Inferior parietal cortex (tissue), 1 donor: ENCODE measurements at regions not wholly inside any gene's neighbourhood (a gene's known extent, or its start where the extent isn't known, plus 50 kb on each side); places are given as distances from the start of the nearest gene placed in this dataset.
"Not testable (repeated sequence)": the region's sequence is repeated elsewhere in the genome, so short reads cannot be mapped to it uniquely, and the experiment has no call there.

Source experiments
- DNase-seq: peaks from one replicate; pipeline ENCODE4 v3.0.0-alpha.2; 2016; ENCODE audit errors: extremely low spot score

DNA sequence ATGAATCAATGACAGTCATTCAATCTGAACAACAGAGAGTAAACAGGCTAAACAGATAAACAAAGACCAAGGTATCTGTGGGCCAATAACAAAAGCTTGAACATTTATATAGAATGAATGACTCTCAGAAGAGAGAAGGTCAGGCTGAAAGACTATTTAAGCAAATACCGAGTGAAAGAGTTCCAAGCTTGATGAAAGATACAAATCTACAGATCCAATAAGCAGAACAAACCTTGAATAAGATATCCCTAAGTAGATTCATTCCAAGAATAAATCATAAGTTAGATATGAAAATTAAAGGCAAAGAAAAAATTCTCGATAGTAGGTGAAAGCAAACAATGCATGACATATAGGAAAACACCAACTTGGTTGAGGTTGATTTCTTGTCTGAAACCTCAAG, 376.4 kb upstream of the IGFBP3 start:
- no peak for DNase-seq

DNA sequence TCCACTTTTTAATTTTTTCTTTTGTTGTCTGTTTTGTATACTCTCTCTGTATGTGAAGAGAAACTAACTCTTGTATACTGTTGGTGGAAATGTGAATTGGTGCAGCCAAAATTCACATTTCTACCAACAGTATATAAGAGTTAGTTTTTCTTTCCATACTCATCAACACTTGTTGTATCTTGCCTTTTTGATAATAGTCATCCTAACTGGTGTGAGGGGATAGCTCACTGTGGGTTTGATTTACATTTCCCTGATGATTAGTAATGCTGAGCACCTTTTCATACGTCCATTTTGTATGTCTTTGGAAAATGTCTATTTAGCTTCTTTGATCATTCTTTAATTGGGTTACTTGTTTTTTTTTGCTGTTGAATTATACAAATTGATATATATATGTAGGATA, 375.5 kb upstream of the IGFBP3 start:
- DNase-seq, result no peak

DNA sequence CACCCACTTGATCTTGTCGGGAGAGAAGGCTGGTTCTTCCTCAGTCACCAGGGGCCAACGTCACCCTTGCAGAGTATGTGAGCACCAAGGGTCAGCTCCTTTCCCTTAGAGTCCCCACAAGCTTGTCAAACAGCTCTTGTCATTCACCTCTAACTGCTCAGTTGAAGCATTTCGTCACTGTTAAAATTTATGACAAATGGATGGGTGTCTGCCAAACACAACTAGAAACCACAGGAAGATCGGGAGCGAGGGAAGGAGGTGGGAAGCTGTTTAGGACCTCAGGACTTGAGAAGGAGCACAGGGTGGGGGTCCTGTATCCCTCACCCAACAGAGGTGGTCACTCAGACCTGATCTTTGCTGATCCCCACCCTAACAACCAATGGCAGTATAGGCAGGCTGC, 373.3 kb upstream of the IGFBP3 start:
- no peak for DNase-seq

DNA sequence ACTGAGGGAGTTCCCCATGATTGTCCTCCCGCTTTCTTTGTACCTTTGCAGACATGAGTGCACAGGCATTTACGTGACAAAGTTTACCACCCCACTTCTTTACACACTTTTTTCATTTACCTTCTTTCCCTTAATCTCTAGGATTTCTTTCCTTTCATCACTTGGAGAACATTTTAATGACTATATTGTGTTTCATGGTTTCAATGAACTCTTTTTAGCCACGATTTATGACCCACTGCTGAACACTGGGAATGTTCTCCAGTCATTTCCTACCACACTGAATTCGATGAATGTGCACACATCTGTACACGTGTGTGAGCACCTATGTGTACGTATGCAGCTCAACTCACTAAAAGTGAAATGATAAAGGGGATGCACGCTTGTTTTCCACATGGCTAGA, 371.7 kb upstream of the IGFBP3 start:
- DNase-seq, result no peak

DNA sequence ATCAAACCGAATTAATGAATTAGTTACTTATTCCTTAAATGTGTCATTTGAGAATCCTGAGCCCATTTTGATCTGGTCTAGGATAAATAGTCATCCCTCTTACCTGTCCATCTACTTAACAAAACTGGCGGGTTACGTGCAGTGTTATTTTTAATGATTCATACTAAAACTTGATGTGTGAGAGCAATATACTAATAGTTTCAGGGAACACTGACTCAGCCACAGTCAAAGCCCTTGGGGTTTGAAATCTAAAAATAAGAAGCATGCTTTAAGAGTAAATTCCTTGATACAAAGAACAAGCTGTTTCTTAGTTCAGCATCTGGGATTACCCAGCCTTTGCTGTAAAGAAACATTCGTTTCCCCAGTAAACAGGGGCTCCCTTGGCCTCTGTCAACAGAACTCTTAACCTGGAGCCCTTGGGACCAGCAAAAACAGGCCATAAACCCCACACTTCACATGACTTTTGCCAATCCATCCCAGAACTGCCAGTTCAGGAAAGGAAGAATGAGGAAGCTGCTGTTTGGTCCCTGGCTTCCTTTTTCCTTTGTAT, 370.6 kb upstream of the IGFBP3 start:
- no peak for DNase-seq

DNA sequence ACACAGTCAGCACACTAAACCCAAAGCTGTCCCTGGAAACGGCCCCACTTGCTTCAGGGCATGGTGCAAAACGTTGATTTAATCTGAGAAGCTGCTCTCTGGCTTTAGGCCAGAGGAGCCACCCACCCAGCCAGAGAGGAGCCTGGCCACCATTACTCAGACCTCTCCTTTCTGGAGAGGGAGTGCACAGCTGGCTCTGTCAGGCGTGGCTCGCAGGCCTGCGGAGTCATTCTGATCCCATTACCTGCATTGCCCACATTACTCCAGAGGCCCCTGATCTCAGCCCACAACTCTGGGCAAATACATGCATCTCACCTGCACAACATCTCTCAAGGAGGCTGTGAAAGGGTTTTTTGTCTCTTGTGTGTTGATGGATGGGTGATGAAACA, 370.0 kb upstream of the IGFBP3 start:
- no peak for DNase-seq

DNA sequence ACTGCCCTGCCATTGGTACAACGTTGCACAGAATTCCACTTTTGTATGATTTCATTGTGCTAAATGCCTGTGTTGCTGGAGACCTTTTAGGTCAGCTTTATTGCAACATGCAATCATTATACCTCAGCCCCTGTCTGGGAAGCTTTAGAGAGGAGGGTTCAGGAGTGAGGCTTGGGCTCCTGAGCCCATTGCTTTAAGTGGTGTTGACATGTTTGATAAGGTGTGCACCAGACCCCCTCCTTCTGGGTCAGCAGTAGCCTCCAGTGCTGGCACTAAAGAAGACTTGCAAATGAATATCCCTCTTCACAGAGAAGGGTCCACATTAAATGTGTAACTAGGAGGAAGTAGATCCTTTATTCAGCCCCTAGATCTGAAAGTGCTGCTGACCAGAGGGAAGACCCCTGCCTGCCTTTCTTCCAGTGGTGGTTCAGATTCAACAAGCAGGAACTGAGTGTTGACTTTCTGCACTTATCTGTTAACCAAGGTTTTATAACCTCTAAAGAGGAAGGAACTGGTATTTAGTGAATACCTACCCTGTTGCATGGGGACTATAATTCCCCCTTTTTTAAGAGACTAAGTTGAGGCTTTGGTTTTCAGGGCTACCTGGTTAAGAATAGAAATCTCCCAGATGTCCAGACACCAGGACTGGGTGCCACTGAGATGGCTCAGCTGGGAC, 369.4 kb upstream of the IGFBP3 start:
- DNase-seq, result no peak

DNA sequence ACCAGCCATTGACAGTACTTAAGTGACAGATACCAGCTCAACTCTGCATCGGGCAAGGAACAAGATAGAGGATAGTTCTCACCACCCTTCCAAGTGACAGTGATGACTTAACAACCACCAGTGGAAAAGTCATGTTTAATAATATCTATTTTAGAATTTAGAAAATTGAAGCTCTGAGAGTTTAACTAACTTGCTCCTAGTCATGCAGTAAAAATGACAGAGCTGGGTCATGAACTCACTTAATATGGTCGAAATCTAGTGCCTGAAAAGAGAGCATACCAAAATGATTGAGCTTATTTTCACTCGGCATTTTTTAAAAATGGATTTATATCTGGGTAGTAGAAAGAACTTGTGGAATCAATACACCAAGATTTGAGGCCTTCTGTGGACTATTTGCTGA, 367.8 kb upstream of the IGFBP3 start:
- DNase-seq, result no peak

DNA sequence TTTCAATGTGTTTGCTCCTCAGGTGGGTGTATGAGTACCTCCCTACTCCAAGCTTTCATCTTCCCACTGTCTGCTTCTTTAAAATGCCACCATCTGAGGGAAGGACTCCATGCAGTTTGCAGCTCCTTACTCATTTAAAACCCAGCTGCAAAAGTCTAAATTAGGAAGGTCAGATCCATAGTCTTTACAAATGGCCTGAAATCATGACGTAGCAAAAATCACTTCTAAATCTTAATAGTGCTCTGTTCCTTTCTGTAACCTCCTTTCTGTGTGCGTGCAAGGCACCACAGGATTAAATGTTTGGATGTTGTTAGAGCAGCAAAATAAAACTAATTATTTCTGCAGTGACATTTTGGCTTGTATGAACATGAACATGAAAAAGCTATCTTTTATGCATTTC, 366.9 kb upstream of the IGFBP3 start:
- no peak for DNase-seq

DNA sequence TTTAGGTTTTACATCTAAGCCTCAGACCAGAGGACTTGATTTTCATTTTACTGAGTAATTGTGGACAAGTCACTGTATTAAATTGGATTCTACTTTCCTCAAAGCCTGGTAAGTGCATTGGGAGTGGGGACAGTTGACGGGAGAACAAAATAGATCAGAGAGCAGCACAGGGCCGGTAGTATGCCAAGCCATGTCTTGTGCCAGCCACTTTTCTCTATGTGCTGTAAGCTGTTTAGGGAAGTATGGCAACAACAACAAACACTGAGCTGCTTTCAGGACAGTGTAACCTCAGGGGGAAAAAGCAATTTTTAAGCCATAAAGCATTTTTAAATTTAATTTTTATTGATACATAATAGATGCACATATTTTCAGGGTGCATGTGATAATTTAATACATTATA, 365.9 kb upstream of the IGFBP3 start:
- DNase-seq, result no peak

DNA sequence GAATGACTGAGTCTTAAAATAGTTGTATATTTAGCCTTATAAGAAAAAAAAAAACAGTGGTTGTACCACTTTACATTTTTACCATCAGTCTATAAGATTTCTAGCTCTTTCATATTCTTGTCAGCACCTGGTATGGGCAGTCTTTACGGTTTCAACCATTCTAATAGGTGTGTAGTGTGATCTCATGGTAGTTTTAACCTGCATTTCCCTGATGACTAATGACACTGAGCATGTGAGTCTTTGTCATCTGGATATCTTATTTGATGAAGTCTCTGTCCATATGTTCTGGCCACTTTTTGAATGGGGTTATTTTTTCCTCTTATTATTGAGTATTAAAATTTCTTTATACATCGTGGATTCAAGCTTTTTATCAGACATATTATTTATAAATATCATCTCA, 365.3 kb upstream of the IGFBP3 start:
- no peak for DNase-seq

DNA sequence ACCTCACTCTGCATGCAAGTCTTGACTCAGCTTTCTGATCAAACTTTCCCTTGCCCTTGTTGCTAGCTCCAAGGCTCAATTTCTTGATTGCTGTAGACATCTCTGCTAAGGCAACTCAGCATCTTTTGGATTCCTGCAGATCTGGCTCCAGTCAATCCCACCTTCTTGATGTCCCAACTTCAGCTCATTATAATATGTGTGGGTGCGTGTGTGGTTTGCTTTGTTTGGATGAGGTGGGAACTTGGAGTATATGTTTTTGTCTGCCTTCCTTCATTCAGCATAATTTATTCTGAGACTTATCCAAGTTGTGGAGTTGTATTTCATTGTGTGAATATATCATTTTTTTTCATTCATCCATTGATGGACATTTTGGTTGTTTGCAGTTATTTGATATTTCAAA, 364.8 kb upstream of the IGFBP3 start:
- no peak for DNase-seq

DNA sequence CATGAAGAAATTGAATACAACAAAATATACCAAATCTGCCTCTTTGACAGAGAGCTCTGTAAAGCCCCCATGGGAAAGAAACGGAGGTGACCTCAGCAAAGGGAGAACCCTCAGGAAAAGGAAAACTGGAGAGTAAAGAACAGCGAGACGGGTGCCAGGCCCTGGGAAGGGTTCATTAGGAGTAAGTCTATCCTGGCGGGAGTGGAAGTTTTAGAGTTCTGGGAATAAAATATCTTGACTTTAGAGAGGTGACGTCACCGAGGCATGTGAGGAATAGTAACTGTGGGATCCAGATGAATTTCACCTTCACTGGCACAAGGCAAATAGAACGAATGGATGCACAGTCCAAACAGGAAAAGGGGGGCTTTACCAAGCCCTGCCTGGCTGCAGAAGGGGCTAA, 362.8 kb upstream of the IGFBP3 start:
- DNase-seq, result no peak

DNA sequence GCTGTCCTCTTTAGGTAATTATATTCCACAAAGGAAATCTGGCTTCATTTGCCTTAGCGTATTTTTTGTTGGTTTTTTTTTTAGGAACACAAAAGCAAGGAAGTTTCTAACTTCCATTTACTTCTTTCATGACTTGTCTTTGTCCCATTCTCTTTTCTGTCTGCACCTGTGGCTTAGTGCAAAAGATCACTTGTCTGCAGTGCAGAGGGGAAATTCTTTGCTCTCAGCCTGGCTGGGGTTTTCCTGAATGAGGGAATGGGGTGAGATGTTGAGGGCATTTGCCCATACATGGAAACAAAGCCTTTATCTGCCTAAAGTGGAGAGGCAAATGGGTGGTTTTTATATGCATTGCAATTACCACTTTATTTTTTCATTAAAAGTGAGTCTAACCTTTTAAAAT, 361.1 kb upstream of the IGFBP3 start:
- DNase-seq, result no peak

DNA sequence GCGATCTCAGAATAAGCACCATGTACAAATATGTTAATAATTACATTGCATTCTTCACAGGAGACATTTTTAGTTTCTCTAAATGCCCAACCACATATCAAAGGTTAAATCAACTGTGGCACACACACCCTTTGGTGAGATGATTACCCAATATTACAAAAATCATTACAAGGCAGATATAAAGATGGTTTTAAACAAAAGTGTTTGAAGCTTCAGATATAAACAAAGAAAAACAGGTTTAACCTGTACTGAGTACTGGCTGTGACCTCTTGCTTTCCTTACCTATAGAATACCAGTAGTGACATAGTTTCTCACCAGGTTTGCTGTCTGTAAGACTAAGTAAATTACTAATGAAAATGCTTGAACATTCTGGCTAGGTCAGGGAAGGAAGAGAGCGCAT, 360.0 kb upstream of the IGFBP3 start:
- DNase-seq, result no peak

DNA sequence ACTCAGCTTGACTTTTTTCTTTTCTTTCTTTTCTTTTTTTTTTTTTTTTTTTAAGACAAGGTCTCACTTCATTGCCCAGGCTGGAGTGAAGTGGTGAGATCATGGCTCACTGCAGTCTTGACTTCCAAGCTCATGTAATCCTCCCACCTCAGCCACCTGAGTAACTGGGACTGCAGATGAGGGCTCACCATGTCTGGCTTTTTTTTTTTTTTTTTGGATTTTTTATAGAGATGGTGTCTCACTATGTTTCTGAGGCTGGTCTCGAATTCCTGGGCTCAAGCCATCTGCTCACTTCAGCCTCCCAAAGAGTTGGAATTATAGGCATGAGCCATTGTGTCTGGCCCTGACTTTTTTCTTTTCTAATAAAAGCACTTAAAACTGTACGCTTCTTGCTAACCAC, 358.2 kb upstream of the IGFBP3 start:
- no peak for DNase-seq

DNA sequence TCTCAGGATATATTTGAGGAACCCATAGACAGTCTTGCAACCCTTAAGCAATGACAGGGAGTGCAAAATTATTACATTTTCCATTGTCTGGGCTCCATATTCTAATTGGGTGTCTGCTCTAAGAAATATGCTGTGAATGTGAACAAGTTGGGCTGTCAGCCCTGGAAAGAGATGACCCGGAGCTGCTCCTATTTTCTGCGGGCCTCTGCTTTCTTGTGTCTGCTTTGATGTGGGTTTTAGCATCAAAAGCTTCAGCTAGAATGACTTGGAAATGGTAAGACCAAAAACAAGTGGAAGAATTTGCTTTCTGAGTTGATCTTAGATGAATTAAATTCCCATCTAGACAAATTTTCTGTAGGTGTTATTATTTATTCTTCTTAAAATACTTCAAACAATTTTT, 343.6 kb upstream of the IGFBP3 start:
- DNase-seq, result no peak

DNA sequence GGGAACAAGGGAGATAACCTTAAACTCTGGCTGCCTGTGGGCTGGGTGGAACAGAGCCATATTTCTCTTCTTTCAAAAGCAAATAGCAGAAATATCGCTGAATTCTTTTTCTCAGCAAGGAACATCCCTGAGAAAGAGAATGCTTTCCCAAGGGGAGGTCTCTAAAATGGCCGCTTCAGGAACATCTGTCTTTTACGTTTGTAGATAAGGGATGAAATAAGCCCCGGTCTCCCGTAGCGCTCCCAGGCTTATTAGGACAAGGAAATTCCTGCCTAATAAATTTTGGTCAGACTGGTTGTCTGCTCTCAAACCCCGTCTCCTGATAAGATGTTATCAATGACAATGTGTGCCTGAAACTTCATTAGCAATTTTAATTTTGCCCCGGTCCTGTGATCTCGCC, 340.6 kb upstream of the IGFBP3 start:
- not testable (repeated sequence) for DNase-seq

DNA sequence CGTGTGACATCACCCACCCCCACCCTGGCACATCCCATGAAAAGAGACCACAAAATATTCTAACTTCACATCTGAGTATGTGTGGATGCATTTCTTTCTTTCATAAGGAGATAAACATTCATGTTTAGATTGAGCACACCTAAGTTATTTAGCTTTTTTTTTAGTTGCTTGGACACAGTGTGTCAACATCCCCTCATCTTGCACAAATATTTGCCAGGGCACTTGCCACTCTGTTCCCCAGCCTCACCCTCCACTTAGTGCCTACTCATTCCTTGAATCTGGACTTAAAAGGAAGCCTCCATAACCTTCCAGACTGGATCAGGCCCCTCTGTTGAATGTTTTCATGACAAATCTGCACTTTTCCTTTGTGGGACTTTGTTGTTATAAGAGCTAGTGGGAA, 338.9 kb upstream of the IGFBP3 start:
- DNase-seq, result no peak

DNA sequence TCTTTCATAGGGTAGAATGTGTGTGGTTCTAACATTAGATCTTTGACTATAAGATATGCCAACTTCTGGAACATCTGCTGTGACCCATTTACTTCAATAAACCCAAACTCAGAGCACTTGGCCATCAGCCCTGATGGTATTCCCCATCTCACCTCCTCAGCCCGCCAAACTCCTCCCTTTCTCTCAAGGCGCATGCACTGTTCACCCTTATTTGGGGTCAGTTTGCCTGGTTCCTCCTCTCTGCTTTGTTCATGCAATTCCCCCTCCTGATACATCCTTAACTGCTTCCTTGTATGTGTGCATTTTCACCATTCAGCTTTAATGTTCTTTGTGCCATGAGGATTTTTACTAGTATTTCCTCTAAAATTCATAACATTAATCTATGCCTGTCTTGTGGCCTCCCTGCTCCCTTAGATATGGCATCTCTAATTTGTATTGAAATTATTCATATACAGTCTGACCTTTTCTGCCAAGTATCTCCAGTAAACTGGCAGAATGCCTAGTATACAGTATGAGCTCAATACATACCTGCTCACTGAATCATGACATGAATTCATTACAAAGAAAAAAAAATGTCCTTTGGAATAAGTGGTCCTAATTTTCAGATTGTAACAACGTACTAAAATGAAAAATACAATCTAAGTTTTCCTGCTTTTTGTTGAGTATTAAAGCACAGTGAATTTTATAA, 336.8 kb upstream of the IGFBP3 start:
- DNase-seq, result no peak

DNA sequence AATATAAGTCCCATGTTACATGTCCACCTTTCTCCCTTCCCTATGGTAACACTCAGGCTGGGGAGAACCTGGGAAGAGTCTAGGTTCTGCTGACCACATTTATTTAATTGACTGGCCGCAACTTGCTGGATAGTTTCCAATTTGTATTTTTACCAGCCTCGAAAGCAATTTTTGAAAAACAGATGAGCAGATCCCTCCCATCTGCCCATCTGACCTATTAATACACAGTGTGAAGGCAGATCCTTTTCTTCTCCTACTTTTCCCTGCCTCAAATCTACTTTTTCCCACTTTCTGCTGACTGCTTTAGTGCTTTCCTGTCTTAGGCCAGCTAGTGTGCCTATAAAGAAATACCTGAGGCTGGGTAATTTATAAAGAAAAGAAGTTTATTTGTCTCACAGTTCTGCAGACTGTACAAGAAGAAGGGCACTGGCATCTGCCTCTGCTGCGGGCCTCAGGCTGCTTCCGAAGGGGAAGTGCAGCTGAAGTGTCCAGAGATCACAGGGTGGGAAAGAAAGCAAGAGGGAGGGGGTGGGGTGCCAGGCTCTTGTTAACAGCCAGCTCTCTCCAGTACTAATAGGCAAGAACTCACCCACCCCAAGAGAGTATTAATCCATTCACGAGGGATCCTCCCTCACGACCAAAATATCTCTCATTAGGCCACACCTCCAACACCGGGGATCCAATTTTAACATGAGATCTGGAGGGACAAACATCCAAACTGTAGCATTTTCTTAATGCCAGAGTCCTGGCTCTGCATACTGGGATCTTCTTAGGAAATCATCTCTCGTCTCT, 336.0 kb upstream of the IGFBP3 start:
- DNase-seq, result no peak

DNA sequence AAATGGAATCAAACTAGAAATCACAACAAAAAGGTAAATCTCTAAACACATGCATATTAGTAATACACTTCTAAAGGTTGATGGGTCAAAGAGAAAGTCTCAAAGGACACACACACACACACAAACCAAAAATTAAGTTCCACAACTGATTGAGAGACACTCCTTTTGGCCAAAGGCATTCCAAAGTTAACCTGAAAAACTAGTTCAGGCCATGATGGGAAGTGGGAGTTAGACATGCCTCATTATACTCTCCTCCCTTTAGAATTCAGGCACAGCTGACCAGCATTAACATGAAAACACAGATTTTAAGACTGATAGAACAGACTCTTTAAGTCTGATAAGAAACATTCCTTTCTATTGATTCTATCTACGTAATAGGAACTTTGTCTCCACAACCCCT, 332.4 kb upstream of the IGFBP3 start:
- no peak for DNase-seq

DNA sequence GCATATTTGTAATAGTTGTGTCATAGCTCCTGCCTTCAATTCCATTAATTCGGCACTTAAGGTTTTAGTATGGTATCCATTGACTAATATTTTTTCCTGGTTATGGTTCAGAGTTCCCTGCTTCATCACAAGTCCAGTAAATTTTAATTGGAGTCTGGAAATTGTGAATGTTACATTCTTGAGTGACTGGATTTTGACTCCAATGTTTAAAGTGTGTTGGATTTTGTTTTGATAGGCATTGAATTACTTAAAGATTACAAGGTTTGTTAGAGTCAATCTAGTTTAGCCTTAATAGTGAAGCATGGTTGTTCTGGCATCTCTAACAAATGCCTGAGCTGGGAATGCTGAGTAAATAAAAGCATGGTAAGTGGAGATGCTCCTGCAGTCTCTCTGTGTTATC, 326.6 kb upstream of the IGFBP3 start:
- DNase-seq, result no peak
